LNCAP (cell line): ENCODE measurements at regions not wholly inside any gene's neighbourhood (a gene's known extent, or its start where the extent isn't known, plus 50 kb on each side); places are given as distances from the start of the nearest gene placed in this dataset.
A peak's percentile ranks its signal among the peaks of the same experiment; 100 is the strongest.

Experiments used
- CTCF ChIP-seq: fragments of 450-650 bp; IDR thresholded peaks from 2 replicates; pipeline ENCODE4 v1.5.1; 2017; ENCODE audit warnings: mild to moderate bottlenecking

DNA sequence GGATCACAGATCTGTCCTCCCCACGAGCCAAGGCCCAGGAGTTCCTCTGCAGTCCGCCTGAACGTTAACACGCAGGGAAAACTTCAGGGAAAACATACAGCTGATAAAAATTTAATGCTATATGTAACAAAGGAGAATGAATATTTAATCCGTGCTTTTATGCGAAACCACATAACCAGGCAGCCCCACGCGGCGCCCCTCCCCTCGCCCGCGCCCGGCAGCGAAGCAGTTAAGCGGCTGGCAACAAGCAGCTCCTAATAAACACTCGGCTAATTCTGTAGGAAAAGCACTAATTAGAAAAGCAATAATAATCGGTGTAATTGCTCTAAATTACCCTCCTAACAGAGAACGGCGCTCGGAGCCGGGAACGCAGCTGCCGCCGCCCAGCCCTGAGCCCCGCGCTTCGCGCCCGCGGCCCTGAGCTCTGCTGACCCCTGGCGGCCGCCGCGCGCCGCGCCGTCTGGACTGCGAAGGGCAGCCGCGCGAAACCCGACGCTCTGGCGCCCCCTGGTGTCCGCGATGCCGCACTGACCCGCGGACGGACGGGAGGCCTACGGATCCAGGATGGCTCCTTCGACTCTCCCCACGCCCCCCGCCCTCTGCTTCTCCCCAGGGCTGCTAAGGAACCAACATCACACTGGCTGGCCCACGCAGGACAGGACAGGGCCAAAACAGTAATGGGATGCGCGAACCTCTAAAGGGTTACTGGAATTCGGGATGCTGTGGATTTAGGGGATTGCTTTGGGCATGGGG is 181.4 kb downstream of the SMAD2 start:
- TF ChIP-seq CTCF: peak; percentile 100

- TF ChIP-seq CTCF: no peak
Observed at GRCh38 chr18:47748093-47748796, 182.2 kb downstream of the SMAD2 start.

DNA sequence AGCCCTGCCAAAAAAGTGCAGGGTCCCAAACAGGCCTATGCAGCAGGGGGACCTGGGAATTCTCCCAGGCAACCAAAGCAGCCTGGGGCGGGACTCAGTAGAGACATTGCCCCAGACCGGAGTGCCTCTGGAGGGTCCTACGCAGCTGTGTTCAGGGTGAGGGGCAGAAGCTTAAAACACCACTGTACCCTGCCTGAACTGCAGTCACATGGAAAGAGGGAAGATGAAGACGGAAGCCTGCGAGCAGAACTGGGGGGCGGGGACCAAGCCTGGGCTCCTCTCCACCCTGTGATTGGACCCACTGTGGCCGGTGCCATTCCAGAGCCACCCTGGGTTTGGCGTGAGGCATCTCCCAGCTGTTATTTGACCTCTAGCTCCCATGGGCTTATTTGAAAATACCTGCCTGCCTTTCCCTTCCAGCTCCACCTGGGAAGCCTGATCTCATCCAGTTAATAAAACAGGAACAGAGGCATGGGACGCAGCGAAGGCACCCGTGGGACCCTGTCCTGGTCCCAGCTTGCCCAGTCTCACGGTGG is 183.1 kb downstream of the SMAD2 start:
- TF ChIP-seq CTCF: no peak

- no peak for TF ChIP-seq CTCF
Observed at GRCh38 chr18:47746615-47747014, 183.8 kb downstream of the SMAD2 start.

DNA sequence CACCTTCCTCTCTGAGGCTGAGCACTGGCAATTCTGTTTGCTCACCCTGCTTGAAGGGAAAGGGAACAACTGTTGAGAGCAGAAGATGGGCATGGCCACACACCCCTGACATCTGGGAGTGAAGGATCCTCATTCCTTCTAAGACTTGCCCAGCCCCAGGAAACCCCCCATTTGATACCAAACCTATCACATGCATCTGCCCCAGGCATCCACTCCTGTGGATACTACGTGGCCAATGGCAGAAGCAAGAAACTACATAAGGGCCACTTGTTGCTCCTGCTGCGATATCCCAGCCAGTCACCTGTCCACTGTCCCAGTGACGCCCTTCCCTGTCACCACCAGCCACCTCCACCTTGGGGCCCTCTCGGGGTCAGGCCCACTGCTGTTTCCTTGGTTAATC is 185.2 kb downstream of the SMAD2 start:
- no peak for TF ChIP-seq CTCF

DNA sequence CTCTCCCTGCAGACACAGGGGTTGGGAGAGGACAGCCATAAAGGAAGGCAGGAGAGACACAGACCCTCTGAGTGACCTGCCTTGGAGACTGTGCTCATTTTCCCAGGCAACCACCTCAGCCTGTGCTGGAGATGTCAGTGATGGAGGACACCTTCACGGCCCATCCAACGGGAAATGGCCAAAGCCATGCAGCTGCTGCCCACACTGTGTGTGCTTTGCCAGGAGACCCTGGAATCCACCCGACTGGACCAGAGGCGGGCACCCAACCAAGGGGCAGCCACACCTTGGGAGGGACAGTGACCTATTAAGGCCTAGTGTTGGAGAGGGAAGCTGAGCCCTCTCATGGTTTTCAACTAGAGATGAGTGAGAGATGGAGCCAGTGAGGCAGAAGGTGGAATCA is 192.5 kb downstream of the SMAD2 start:
- TF ChIP-seq CTCF: no peak

DNA sequence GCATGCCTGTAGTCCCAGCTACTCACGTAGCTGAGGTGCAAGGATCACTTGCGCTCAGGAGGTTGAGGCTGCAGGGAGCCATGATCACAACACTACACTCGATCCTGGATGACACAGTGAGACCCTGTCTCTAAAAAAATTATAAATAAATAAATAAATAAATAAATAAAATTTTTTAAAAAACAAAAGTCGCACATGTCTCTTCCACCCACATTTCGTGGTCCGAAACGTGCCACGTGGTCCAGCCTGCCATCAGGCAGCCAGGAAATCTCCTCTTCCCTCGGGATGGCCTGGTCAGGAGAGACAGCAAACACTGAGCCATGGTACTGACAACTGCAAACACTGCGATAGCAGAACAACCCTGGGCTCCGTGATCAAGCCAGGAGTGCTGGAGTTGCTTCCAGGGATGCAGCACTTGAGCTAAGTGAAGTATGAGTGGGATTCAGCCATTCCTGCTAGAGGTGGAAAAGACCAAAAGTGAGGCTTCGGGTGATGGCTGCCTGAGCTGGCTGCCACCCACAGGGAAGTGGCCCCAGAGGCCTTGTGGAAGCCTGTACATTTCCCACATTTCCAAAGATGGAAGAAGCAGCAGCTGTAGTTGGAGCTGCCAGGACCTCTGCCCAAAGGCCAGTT is 193.1 kb downstream of the SMAD2 start:
- no peak for TF ChIP-seq CTCF
